KMS-11 (cell line): ENCODE measurements at regions not wholly inside any gene's neighbourhood (a gene's known extent, or its start where the extent isn't known, plus 50 kb on each side); places are given as distances from the start of the nearest gene placed in this dataset.

Experiments
- H2AFZ ChIP-seq: fragments of 200-600 bp; sonication (generic); 2 replicates; pipeline ENCODE4 v1.6.1; 2016; ENCODE audit warnings: antibody characterized with exemption, mixed run types, low read depth
- H3K27ac ChIP-seq: fragments of 200-600 bp; sonication (generic); 2 replicates; pipeline ENCODE4 v1.6.1; 2016; ENCODE audit warnings: mild to moderate bottlenecking, mixed run types
- H3K27me3 ChIP-seq: fragments of 200-600 bp; sonication (generic); 2 replicates; pipeline ENCODE4 v1.6.1; 2017; ENCODE audit warnings: mild to moderate bottlenecking, low read depth, mixed run types, moderate library complexity; ENCODE audit not compliant: insufficient read depth
- H3K36me3 ChIP-seq: fragments of 200-600 bp; sonication (generic); 2 replicates; pipeline ENCODE4 v1.6.1; 2017; ENCODE audit warnings: mild to moderate bottlenecking, mixed run types; ENCODE audit not compliant: insufficient read depth
- H3K4me1 ChIP-seq: fragments of 200-600 bp; sonication (generic); 2 replicates; pipeline ENCODE4 v1.6.1; 2016; ENCODE audit warnings: mild to moderate bottlenecking, low read depth, mixed run types; ENCODE audit not compliant: poor library complexity, severe bottlenecking
- H3K4me2 ChIP-seq: fragments of 200-600 bp; sonication (generic); 2 replicates; pipeline ENCODE4 v1.7.0; 2016; ENCODE audit warnings: mild to moderate bottlenecking, mixed run types
- H3K4me3 ChIP-seq: fragments of 200-600 bp; sonication (generic); IDR thresholded peaks from 2 replicates; pipeline ENCODE4 v1.6.1; 2017; ENCODE audit warnings: low read depth, low read length, mixed read lengths; ENCODE audit not compliant: insufficient read depth
- H3K79me2 ChIP-seq: fragments of 200-600 bp; sonication (generic); 2 replicates; pipeline ENCODE4 v1.6.1; 2016; ENCODE audit warnings: low read depth, mixed run types; ENCODE audit not compliant: insufficient read depth
- H3K9ac ChIP-seq: fragments of 200-600 bp; sonication (generic); 2 replicates; pipeline ENCODE4 v1.6.1; 2016; ENCODE audit warnings: mild to moderate bottlenecking, mixed run types
- H4K20me1 ChIP-seq: fragments of 200-600 bp; sonication (generic); 2 replicates; pipeline ENCODE4 v1.6.1; 2016; ENCODE audit warnings: mild to moderate bottlenecking, mixed run types; ENCODE audit not compliant: insufficient read depth
- CTCF ChIP-seq: fragments of 200-600 bp; sonication (generic); conservative IDR thresholded peaks from 2 replicates; pipeline ENCODE4 v1.6.1; 2017; ENCODE audit warnings: low read depth, mild to moderate bottlenecking, antibody characterized with exemption, low read length, moderate library complexity, mixed read lengths

- Histone ChIP-seq H3K4me2 (no peak overlapping the region), H2AFZ (no peak overlapping the region), H3K4me1 (no peaks in the 10 kb centered on the region), H3K27me3 (no peaks in the 10 kb centered on the region), H3K9ac (no peak overlapping the region), H3K27ac (no peak overlapping the region), H3K4me3 (no peak overlapping the region), H4K20me1 (no peaks in the 10 kb centered on the region), H3K79me2 (no peaks in the 10 kb centered on the region), H3K36me3 (no peaks in the 10 kb centered on the region)
- no peak for TF ChIP-seq CTCF
Measured at GRCh38 chr6:113464960-113465359, 392.2 kb upstream of the MARCKS start.

GRCh38 chr6:113466526-113466925, 390.6 kb upstream of the MARCKS start:
- no peaks in the 10 kb centered on the region for H3K4me1 ChIP-seq
- no peaks in the 10 kb centered on the region for H3K27me3 ChIP-seq
- H3K36me3 ChIP-seq, result no peaks in the 10 kb centered on the region
- no peak overlapping the region for H3K27ac ChIP-seq
- no peak overlapping the region for H3K4me2 ChIP-seq
- H3K79me2 ChIP-seq, result no peaks in the 10 kb centered on the region
- TF ChIP-seq CTCF, result no peak
- no peak overlapping the region for H2AFZ ChIP-seq
- no peak overlapping the region for H3K9ac ChIP-seq
- no peak overlapping the region for H3K4me3 ChIP-seq
- no peaks in the 10 kb centered on the region for H4K20me1 ChIP-seq

DNA sequence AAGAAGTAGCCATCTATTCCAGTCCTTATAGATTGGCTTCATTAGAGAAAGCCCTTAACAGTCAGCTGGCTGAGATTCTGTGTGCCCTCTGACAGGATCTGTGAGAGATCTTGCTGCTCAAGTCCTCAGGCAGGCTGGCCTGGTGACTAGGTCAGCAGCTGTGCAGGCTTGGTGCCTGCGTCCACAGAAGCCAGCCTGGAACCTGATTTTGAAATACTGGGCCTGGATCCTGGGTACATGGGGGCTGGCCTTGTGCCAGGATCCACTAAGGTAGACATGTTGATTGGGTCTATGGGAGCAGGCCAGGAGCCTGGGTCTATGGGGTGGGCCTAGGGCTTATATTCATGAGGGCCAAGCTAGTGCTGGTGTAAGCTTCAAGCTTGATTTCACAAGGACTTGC, 381.8 kb upstream of the MARCKS start:
- Histone ChIP-seq H3K4me3 (no peak overlapping the region), H4K20me1 (no peaks in the 10 kb centered on the region), H3K4me2 (no peak overlapping the region), H3K79me2 (no peaks in the 10 kb centered on the region), H2AFZ (no peak overlapping the region), H3K4me1 (no peaks in the 10 kb centered on the region), H3K27ac (no peak overlapping the region), H3K9ac (no peak overlapping the region), H3K27me3 (no peaks in the 10 kb centered on the region), H3K36me3 (no peaks in the 10 kb centered on the region)
- no peak for TF ChIP-seq CTCF

GRCh38 chr6:113476937-113477839, 380.0 kb upstream of the MARCKS start:
- TF ChIP-seq CTCF, result no peak
- H3K79me2 ChIP-seq, result no peaks in the 10 kb centered on the region
- H3K27ac ChIP-seq, result no peak overlapping the region
- H2AFZ ChIP-seq, result no peak overlapping the region
- no peaks in the 10 kb centered on the region for H3K27me3 ChIP-seq
- H4K20me1 ChIP-seq, result no peaks in the 10 kb centered on the region
- H3K4me1 ChIP-seq, result no peaks in the 10 kb centered on the region
- H3K4me3 ChIP-seq, result no peak overlapping the region
- H3K36me3 ChIP-seq, result no peaks in the 10 kb centered on the region
- no peak overlapping the region for H3K9ac ChIP-seq
- H3K4me2 ChIP-seq, result no peak overlapping the region
